KG1 (cell line): ENCODE measurements at regions not wholly inside any gene's neighbourhood (a gene's known extent, or its start where the extent isn't known, plus 50 kb on each side); places are given as distances from the start of the nearest gene placed in this dataset.

Experiments used
- DNase-seq: peaks from one replicate; lab custom pipeline; 2025; lab: John Stamatoyannopoulos, UW

- no peak for DNase-seq
Observed at GRCh38 chr5:62977661-62978060, 399.0 kb downstream of the LRRC70 start.

GRCh38 chr5:62974623-62975022 lies 396.0 kb downstream of the LRRC70 start:
- no peak for DNase-seq

- DNase-seq: no peak
Observed at GRCh38 chr5:62969409-62970120, 390.9 kb downstream of the LRRC70 start.

GRCh38 chr5:62964428-62964827 lies 385.8 kb downstream of the LRRC70 start:
- DNase-seq: no peak

GRCh38 chr5:62960781-62961180 lies 382.2 kb downstream of the LRRC70 start:
- DNase-seq: no peak

- DNase-seq: no peak
Observed at GRCh38 chr5:62956597-62956996, 378.0 kb downstream of the LRRC70 start.

- DNase-seq: no peak
Observed at GRCh38 chr5:62954578-62954977, 376.0 kb downstream of the LRRC70 start.

GRCh38 chr5:62948301-62948700 lies 369.7 kb downstream of the LRRC70 start:
- no peak for DNase-seq

GRCh38 chr5:62942384-62942783 lies 363.8 kb downstream of the LRRC70 start:
- DNase-seq: no peak

GRCh38 chr5:62938927-62939326 lies 360.3 kb downstream of the LRRC70 start:
- DNase-seq: no peak

- DNase-seq: no peak
Observed at GRCh38 chr5:62937661-62938558, 359.3 kb downstream of the LRRC70 start.

GRCh38 chr5:62935660-62936059 lies 357.0 kb downstream of the LRRC70 start:
- no peak for DNase-seq

GRCh38 chr5:62934319-62934718 lies 355.7 kb downstream of the LRRC70 start:
- DNase-seq: no peak

- DNase-seq: no peak
Observed at GRCh38 chr5:62933261-62933660, 354.6 kb downstream of the LRRC70 start.

- DNase-seq: no peak
Observed at GRCh38 chr5:62931153-62931950, 352.7 kb downstream of the LRRC70 start.

GRCh38 chr5:62922191-62922590 lies 343.6 kb downstream of the LRRC70 start:
- no peak for DNase-seq

- no peak for DNase-seq
Observed at GRCh38 chr5:62920856-62921255, 342.2 kb downstream of the LRRC70 start.

GRCh38 chr5:62909326-62909725 lies 330.7 kb downstream of the LRRC70 start:
- DNase-seq: no peak

- DNase-seq: no peak
Observed at GRCh38 chr5:62902126-62902525, 323.5 kb downstream of the LRRC70 start.

GRCh38 chr5:62900976-62901375 lies 322.4 kb downstream of the LRRC70 start:
- no peak for DNase-seq

- DNase-seq: no peak
Observed at GRCh38 chr5:62896121-62896893, 317.7 kb downstream of the LRRC70 start.
